ENCODE measurements at regions not wholly inside any gene's neighbourhood (a gene's known extent, or its start where the extent isn't known, plus 50 kb on each side); places are given as distances from the start of the nearest gene placed in this dataset.

DNA sequence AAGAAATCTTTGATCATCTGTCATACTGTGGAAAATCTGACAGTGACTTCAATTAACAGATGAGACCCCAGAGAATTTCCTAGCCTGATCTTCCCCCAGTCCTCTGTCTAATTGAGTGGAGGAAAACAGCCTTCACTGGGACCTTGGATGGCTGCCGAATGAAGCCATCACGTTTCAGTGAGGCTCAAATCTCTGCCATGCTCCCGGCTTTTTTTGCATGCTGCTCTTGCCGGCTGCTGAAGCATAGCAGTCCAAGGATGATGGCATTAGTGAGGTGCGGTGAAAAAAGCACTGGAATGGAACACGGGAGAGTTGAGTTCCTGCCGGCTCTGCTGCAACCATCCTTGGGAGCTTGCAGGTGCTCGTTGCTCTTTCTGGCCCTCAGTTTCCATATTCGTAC lies 430.5 kb downstream of the SLC4A3 start:
- DNase-seq (ENCODE audit: low spot score) = no peak

DNA sequence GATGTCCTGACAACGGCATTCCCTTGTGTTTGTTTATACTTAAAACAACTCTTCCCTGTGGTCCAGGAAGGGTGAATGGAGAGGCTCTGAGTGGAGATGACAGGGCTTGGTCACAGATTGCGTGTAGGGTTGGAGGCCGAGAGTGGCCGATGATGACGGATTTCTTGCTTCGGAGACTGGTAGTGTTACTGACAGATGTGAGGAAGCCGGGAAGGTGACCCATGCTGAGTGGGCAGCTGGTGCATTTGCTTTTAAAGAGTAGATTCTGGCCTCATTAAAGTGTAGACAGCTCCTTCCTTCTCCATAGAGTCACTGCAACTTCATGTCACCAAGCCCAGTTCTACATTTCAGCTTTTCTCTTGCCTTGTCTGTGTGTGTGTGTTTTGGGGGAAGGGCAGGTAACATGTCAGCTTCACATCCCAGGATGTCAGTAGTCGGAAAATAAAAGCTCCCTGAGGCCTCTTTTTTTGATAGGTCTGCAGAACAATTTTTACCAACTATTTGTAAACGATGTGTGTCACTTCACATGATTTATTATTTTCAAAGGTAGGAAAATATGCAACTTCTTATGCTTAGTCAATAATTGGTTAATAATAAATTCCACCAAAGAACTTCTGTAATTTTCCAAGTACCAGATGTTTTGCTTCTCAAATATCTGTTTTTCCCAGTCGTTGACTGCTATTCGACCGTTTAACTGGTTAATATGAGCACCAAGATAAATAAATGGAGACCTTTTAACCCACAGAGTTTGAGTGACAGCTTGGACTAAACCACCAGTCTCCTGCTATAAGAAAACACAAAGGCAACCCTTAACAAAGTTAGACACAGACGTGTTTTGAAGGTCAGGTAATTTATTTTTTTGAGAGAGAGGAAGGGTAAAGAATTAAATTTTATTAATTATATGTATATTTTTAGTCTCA lies 436.9 kb downstream of the SLC4A3 start:
- DNase-seq (ENCODE audit: low spot score) = no peak
- intact Hi-C loops (cut with DNase I) = no loop called here

More for the DNA sequence above, 430.5 kb downstream of the SLC4A3 start:
- intact Hi-C loops (cut with DNase I) = no loop called here

DNA sequence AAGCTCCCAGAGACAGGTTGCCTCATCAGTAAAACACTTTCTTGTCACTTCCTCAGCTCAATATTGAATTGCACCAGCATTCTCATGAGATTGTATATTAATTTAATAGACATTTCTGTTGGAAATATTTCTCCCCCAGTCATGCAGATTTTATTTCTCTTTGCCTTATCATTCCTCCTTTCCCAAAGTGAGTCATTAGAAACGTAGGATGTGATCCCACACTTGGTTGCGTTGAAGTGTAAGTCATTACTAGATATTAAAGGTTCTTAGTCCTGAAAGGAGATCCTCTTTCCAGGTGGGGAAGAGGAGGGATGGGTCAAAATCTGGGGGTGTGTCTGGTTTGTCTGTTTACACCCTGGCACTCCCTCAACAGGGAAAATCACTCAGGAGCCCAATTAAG lies 438.2 kb downstream of the SLC4A3 start:
- intact Hi-C loops (cut with DNase I) = no loop called here
- DNase-seq (ENCODE audit: low spot score) = no peak

DNA sequence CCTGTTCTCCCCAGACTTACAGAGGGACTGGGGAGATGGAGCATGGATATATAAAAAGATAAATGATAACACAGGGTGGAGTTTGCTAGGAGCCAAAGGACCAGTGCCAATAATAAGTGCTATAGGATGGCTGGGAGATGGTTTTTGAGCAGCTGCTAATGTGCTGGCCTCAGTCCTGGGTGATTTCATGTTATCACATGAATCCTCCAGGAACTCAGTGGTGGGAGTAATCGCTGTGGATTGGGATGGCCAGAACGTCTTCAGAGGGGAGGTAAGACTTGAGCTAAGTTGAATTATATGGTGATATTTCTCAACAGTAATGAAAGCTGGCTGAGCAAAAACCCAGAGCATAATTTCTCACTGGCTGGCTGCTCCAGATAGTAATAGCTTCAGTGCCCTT lies 441.4 kb downstream of the SLC4A3 start:
- no peak for DNase-seq (ENCODE audit: low spot score)
- intact Hi-C loops (cut with DNase I) = no loop called here

DNA sequence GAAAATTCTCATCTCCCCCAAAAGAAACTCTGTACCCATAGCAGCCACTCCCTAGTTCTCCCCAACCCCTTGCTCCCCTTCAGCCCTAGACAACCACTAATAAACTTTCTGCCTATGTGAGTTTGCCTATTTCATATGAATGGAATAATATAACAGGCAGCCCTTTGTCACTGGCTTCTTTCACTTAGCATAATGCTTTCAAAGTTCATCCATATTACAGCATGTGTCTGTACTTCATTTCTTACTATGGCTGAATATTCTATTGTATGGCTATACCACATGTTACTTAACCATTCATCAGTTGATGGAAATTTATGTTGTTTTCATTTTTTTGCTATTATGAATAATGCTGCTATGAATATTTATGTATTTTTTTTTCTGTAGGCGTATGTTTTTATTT lies 442.9 kb downstream of the SLC4A3 start:
- no peak for DNase-seq (ENCODE audit: low spot score)
- intact Hi-C loops (cut with DNase I) = no loop called here

DNA sequence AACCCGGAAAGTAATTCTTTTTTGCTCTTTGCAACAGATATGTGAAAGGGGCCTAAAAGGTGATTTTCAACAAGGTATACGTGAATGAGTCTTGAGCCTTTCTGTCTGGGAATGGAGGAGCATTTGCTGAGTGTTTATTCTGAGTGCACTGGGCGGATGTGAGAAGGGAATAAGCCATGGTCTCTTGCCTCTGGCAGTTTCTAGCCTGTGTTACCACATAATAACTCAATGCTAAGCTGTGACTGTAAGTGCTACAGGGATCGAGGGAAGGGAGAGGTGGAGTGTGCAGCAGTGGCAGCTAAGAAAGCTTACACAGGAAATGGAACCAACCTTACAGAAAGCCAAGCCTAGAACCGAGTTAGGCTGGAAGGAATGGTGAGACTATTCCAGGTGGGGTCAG lies 444.3 kb downstream of the SLC4A3 start:
- no peak for DNase-seq (ENCODE audit: low spot score)
- intact Hi-C loops (cut with DNase I) = no loop called here

DNA sequence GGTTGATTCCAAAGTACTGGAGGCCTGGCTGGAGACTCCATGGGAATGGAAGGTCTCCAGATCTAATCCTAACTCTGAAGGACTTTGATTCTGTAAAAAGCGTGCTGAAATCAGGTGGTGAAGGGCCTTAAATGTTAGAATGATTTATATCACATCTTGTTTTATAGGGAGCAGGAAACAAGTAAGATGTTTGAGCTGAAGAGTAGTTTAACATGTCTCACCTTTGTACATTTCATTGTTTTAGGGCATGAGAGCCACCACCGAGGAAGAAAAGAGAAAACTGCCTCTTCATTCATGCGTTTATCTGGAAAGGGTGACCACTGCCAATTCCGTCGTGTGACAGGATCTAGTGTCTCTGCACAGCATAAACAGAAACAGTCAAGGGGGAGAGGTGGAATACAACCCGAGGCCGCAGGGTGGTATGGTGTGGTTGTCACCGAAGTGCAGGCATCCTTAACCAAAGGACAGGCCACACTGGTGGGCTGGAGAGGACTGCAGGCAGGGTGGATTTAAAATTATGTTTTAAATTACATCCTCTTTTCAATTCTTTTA lies 445.3 kb downstream of the SLC4A3 start:
- DNase-seq (ENCODE audit: low spot score) = no peak
- intact Hi-C loops (cut with DNase I) = no loop called here

DNA sequence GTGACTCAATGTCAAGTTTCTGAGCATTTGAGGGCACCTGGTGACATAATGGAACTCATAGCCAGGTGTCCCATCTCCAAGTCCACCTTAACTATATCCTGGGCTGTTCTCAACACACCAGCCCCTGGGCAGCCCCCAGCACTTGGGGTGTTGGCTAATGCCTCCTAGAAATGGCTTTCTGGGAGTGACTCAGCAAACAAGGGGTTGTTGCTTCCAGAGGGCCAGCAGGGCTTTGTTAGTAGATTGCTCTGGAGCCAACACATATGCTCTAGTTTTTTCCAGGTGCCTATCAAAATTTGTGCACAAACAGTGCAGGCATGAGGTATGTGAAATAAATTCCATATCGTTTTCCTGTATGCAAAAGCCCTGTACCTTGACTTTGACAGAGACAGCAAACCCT lies 448.4 kb downstream of the SLC4A3 start:
- DNase-seq (ENCODE audit: low spot score) = no peak

DNA sequence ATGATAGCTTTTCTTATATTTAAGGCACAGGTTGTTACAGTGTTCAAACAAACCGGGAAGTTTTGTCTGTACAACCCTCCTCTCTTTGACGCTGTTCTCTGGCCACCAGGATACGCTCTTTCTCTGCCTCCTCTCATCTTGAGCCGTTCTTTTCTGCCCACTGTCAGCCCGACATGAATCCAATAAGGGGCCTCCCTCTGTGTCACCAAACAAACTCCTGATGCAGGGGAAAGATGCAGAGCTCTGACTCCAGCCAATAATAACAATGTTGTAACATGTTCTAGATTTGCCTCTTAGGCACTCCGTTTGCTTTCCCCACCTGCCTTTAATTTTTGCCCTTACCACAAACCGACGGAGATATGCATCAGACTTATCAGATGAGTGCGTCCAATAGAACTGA lies 449.3 kb downstream of the SLC4A3 start:
- no peak for DNase-seq (ENCODE audit: low spot score)
- intact Hi-C loops (cut with DNase I) = no loop called here

More for the DNA sequence above, 448.4 kb downstream of the SLC4A3 start:
- intact Hi-C loops (cut with DNase I) = no loop called here

DNA sequence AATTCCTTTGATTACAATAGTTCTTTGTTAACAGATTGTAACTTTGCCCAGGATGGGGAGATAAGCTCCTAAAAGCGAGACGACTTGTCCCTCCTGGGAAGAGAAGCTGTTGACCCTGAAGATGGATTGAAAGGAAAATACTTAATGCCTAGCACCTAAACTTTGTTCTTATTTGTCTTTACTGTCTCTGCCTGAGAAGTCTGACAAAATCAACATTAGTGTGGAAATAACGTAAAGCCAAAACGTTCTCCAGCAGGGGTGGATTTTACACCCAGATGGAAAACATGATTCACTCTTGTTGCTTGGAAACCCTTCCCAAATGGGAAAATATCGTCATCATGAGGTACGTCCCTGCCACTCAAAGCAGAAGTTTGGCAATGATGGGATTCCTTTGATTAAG lies 450.1 kb downstream of the SLC4A3 start:
- intact Hi-C loops (cut with DNase I) = no loop called here
- no peak for DNase-seq (ENCODE audit: low spot score)

DNA sequence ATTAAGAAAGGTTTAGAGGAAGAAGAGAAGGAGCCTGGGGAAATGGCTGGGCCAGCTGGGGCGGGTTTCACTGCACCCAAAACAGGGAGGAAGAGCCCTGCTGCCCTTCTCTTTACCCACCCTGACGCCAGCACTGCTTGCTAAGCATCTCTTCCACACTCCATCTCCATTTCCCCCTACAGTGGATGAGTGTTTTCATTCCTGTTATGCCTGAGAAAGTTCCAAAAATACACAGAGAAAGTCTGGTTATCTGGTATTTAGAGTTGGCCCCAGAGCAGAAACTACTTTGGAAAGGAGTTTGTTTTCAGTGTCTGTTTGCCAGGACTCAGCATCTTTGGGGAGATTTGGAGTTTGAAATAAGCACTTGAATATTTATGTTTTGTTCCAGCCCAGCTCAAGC lies 451.0 kb downstream of the SLC4A3 start:
- no peak for DNase-seq (ENCODE audit: low spot score)
- intact Hi-C loops (cut with DNase I) = no loop called here

DNA sequence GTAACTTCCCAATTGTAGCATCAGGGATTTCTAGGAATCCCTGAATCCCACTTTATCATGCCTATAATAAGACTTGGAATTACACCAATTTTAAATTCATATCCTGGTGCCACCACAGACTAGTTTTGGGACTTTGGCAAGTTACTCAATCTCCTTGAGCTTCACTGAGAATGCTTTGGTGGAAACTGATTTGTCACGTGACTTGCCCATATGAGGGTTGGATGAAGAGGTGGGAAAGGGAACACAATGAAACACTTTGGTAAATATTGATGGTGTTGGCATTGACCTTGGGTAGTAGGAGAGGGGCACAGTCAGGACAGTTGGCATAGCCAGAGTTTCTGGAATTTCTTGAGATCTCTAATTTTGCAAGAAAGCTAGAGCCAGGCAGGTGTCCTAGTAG lies 452.2 kb downstream of the SLC4A3 start:
- no peak for DNase-seq (ENCODE audit: low spot score)
- intact Hi-C loops (cut with DNase I) = no loop called here

DNA sequence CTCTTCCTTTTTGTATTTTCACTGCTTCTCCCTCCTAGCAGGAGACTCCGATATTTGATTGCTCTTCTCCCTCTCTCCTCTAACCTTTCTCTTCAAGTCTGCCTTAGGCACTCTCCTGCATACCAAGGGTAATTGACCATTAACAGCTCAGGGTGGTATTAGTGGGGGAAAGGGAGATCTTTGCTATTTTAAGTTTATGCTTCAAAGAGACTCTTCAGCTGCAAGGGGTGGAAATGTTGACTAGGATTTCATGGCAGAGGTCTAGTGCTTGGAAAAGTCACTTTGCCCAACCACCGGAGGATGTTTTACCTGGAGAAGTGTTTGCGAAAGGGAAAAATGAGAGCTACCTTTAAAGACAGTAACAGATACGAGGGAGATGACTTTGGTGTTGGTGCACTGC lies 453.7 kb downstream of the SLC4A3 start:
- intact Hi-C loops (cut with DNase I) = no loop called here
- no peak for DNase-seq (ENCODE audit: low spot score)

DNA sequence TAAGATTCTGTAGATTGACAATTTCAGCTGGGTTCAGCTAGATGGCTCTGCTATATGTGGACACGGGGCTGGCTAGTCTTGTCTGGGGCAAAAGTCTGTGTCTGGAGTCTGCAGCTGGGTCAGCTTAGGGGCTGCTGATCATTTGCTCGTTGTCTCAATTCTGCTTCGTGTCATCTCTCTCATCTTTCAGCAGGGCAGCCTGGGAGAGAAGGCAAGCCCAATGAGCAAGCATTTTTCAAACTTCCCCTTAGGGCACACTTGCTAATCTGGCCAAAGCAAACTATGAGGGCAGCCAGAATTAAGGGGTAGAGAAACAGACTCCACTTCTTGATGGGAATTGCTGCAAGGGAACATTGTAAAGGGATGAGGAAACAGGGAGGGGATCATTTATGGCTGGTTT lies 462.6 kb downstream of the SLC4A3 start:
- no peak for DNase-seq (ENCODE audit: low spot score)
- intact Hi-C loops (cut with DNase I) = no loop called here

DNA sequence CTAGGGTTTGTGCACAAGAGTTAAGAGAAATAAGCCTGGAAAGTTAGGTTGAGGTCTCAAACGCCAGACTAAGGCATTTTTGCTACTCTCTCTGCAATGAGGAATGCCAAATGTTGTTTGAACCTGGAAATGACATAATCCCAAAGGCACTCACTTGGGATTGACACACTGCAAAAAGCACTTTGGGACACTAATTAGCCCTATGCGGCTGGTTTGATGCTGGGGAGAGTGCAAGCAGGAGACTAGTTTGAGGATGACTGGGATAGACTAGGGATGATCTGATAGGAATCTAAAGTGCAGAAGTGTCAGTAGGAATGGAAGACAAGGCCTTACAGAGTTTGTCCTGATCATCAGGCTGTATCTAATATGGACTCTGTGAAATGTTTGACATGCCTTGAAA lies 469.0 kb downstream of the SLC4A3 start:
- no peak for DNase-seq (ENCODE audit: low spot score)
- intact Hi-C loops (cut with DNase I) = no loop called here

DNA sequence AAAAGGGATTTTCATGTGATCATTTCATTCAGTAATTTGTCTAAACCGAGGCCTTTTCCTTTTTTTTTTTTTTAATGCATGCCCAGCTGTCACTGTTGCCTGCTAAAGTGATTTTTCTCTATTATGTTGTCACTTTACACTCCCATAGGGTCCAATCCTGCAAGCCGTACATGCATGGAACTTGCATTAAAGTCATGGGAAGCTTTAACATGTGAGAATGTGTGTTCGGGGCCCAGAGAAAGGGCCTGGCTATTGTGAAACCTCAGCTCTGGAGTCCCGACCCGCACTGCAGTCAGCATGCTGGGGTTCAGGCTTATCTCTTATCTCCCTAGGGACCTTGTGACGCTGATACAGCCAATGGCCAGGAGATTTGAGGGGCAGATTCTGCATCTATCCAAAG lies 474.6 kb downstream of the SLC4A3 start:
- intact Hi-C loops (cut with DNase I) = loop anchor here (10.0 kb wide), 1 partner anchor 1473 kb away; the partner anchor contains the start of gene EPHA4

DNA sequence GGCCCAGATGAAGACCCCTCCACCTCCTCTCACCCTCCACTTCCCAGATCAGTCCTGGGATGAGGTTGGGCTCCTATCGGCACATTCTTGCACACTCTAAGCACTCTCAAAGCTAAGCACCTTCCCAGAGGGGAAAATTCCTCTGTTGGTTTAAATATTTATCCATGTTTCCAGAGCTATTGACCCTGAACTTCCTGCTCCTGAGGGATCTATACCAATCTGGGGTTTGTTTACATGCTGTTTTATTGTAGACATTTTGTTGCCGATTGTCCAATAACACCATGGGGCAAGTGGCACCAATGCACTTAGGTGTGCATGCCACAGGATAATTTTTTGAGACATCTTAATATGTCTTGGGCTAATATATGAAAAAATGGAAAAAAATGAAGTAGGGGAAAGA lies 476.2 kb downstream of the SLC4A3 start:
- intact Hi-C loops (cut with DNase I) = loop anchor here (10.0 kb wide), 1 partner anchor 1471 kb away; the partner anchor contains the start of gene EPHA4
- DNase-seq (ENCODE audit: low spot score) = no peak

More for the DNA sequence above, 474.6 kb downstream of the SLC4A3 start:
- no peak for DNase-seq (ENCODE audit: low spot score)

DNA sequence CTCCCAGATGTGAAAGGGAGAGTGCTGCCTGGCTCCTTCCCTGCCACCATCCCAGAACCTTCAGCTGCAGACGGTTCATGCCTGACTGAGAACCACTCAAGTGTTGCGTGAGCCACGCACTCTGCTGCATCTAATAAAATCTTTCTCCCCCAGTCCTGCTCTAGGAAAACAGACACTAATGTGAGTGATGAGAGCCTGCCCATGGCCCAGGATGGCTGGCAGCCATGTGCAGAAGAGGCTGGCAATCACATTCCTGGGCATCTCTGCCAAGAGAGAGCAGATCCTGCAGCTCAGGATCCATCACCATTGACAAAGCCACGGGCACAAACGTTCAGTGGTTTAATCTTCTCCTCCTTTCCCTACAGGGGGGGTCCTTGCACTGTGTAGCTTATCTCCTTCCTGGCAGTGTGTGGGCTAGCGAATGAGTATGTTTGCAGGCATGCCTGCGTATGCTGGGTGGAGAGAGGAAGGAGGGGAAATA lies 477.5 kb downstream of the SLC4A3 start:
- intact Hi-C loops (cut with DNase I) = loop anchor here (10.0 kb wide), 1 partner anchor 1470 kb away; the partner anchor contains the start of gene EPHA4
- no peak for DNase-seq (ENCODE audit: low spot score)

DNA sequence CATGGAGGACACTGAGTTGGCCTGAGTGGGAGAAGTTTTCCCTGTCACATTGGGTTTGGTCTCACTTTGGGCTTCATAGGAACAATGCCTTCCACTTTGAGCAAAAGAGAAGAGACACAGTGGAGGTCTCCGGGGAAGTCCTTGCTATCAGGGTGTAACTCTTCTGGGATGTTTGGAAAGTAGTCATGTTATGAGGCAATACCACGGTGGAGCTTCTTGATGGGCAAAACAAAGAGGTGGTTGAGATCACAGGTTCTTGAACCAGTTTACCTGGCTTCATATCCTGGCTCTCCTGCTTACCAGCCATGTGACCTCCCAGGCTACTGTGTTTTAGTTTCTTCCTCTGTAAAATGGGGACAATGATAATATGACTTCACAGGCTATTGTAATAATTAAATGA lies 478.6 kb downstream of the SLC4A3 start:
- DNase-seq (ENCODE audit: low spot score) = no peak
- intact Hi-C loops (cut with DNase I) = loop anchor here (10.0 kb wide), 1 partner anchor 1469 kb away; the partner anchor contains the start of gene EPHA4

DNA sequence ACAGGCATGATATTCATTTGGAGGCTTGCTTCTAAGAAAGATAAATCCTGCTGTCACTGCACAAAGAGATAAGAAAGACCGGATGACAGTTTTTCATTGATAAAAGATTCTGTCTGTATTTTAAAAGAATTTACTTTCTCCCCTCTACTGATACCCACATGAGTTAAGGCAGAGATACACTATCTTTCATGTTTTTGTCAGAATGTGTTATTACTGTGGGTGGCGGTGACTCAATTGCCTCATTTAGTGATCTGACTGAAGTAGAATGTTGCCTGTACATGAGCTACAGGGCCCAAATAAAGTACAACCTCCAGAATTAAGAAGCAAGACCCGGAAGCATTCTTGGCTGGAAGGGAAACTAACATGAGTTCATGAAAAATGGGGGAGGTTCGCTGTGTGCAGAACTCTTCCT lies 480.0 kb downstream of the SLC4A3 start:
- no peak for DNase-seq (ENCODE audit: low spot score)
- intact Hi-C loops (cut with DNase I) = loop anchor here (10.0 kb wide), 1 partner anchor 1467 kb away; the partner anchor contains the start of gene EPHA4

DNA sequence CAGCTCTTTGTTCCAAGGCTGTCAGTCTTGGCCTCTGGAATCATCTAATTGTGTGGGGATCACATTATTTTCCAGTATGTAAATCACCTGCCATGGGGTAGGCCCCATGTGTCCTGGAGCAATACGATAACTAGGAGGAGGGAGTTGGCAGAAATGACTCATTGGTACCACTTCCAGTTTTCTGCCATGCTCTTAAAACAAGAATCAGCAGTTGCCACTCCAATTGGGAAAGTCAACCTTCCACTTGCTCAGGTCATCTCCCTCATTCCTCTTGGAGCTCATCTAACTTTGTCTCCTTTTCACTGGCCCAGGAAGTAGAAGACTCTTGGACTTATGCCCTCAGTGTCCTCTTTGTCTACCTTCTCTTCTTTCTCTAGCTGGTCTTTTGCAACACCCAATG lies 487.0 kb downstream of the SLC4A3 start:
- DNase-seq (ENCODE audit: low spot score) = no peak
- intact Hi-C loops (cut with DNase I) = no loop called here

Measured in cardiac septum (tissue), 1 donor.